Retinal pigment epithelial cell (primary cell): ENCODE measurements at regions not wholly inside any gene's neighbourhood (a gene's known extent, or its start where the extent isn't known, plus 50 kb on each side); places are given as distances from the start of the nearest gene placed in this dataset.

Source experiments
- DNase-seq: peaks from one replicate; pipeline ENCODE4 v3.0.0-alpha.2; 2010; ENCODE audit warnings: low read depth
- H3K4me3 ChIP-seq: 2 replicates; pipeline ENCODE4 v1.5.1; 2011; ENCODE audit warnings: mild to moderate bottlenecking, low read length, control low read depth, moderate library complexity
- CTCF ChIP-seq: conservative IDR thresholded peaks from 2 replicates; pipeline ENCODE4 v1.5.1; 2011; ENCODE audit warnings: low read depth, low read length, control low read depth, inconsistent platforms

GRCh38 chr4:163077680-163078079 is 89.0 kb downstream of the NAF1 start:
- no peak for DNase-seq
- TF ChIP-seq CTCF, result no peak
- H3K4me3 ChIP-seq, result no peak overlapping the region

- DNase-seq, result no peak
- no peak overlapping the region for H3K4me3 ChIP-seq
- TF ChIP-seq CTCF, result no peak
These were observed 94.5 kb downstream of the NAF1 start for GRCh38 chr4:163072222-163072621.

GRCh38 chr4:163071308-163071707 is 95.4 kb downstream of the NAF1 start:
- no peak for DNase-seq
- no peak overlapping the region for H3K4me3 ChIP-seq
- TF ChIP-seq CTCF, result no peak

GRCh38 chr4:163070023-163070422 is 96.7 kb downstream of the NAF1 start:
- no peak for TF ChIP-seq CTCF
- H3K4me3 ChIP-seq, result no peak overlapping the region
- no peak for DNase-seq

- TF ChIP-seq CTCF, result no peak
- peak; percentile 49 for DNase-seq
- no peak overlapping the region for H3K4me3 ChIP-seq
These were observed 102.8 kb downstream of the NAF1 start for GRCh38 chr4:163063891-163064290.

DNA sequence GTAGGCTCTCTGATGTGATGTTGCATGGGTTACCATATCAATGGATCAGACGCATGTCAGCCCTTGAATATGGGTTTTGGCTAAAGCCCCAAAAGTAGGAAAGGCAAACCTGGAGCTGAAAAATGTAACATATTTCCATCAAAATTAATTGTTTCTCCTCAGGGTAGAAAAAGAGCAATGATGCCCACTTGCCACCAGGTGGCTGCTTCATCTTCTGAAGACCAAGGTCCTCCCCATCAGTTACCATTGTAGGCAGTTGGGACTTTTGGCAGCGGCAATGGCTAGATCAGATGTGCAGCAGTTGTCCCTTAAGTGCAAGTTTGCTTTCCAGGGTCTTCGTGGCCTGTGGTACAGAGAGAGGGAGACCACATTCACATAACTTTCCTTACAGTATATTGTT is 118.2 kb downstream of the NAF1 start:
- TF ChIP-seq CTCF, result peak; percentile 71
- H3K4me3 ChIP-seq, result no peak overlapping the region
- peak; percentile 2 for DNase-seq

GRCh38 chr4:163042306-163042705 is 124.4 kb downstream of the NAF1 start:
- no peak overlapping the region for H3K4me3 ChIP-seq
- TF ChIP-seq CTCF, result no peak
- DNase-seq, result no peak
